Subcutaneous abdominal adipose tissue (tissue), 5 donors: ENCODE measurements at regions not wholly inside any gene's neighbourhood (a gene's known extent, or its start where the extent isn't known, plus 50 kb on each side); places are given as distances from the start of the nearest gene placed in this dataset.

ENCODE experiments used
- H3K27ac ChIP-seq: one replicate; pipeline ENCODE4 v1.7.0; 2013; ENCODE audit warnings: low read depth, mild to moderate bottlenecking, inconsistent platforms, low read length, moderate library complexity
- H3K27me3 ChIP-seq, 5 donors: one replicate each; pipeline ENCODE4 v1.7.0; 2013; ENCODE audit warnings: low read length in 5 of 5, inconsistent platforms in 1 of 5; ENCODE audit not compliant: control insufficient read depth in 5 of 5, insufficient read depth in 4 of 5
- H3K36me3 ChIP-seq, 5 donors: one replicate each; pipeline ENCODE4 v1.7.0; 2013; ENCODE audit warnings: low read length in 5 of 5; ENCODE audit not compliant: control insufficient read depth in 5 of 5, insufficient read depth in 5 of 5
- H3K4me1 ChIP-seq, 5 donors: one replicate each; pipeline ENCODE4 v1.7.0; 2013; ENCODE audit warnings: low read length in 5 of 5, mild to moderate bottlenecking in 3 of 5, moderate library complexity in 1 of 5; ENCODE audit not compliant: control insufficient read depth in 5 of 5, insufficient read depth in 5 of 5
- H3K4me3 ChIP-seq, 5 donors: one replicate each; pipeline ENCODE4 v1.7.0; 2013; ENCODE audit warnings: low read length in 5 of 5, low read depth in 1 of 5
- H3K9ac ChIP-seq, 5 donors: one replicate each; pipeline ENCODE4 v1.7.0; 2013; ENCODE audit warnings: low read length in 5 of 5, mild to moderate bottlenecking in 4 of 5, moderate library complexity in 3 of 5
- H3K9me3 ChIP-seq, 5 donors: one replicate each; pipeline ENCODE4 v1.7.0; 2013; ENCODE audit warnings: low read length in 5 of 5; ENCODE audit not compliant: control insufficient read depth in 5 of 5
- donor health status: healthy.
- donor health status: healthy.
- donor health status: healthy.
- donor health status: healthy.
- donor health status: healthy.

- Histone ChIP-seq H3K4me1 (peaks cover 0 to 17% (median 12%) of the 10 kb centered on the region in 5 donors), H3K9me3 (no peaks in the 10 kb centered on the region), H3K9ac (no peak overlapping the region), H3K27me3 (no peaks in the 10 kb centered on the region), H3K4me3 (no peak overlapping the region), H3K36me3 (no peaks in the 10 kb centered on the region), H3K27ac (no peak overlapping the region)
Measured at GRCh38 chr15:93179072-93179471, 90.1 kb upstream of the RGMA start.

- Histone ChIP-seq H3K9me3 (no peaks in the 10 kb centered on the region), H3K9ac (no peak overlapping the region), H3K4me1 (peaks cover 0 to 17% (median 12%) of the 10 kb centered on the region in 5 donors), H3K27me3 (no peaks in the 10 kb centered on the region), H3K27ac (no peak overlapping the region), H3K36me3 (no peaks in the 10 kb centered on the region), H3K4me3 (no peak overlapping the region)
Measured at GRCh38 chr15:93178371-93178770, 89.4 kb upstream of the RGMA start.

DNA sequence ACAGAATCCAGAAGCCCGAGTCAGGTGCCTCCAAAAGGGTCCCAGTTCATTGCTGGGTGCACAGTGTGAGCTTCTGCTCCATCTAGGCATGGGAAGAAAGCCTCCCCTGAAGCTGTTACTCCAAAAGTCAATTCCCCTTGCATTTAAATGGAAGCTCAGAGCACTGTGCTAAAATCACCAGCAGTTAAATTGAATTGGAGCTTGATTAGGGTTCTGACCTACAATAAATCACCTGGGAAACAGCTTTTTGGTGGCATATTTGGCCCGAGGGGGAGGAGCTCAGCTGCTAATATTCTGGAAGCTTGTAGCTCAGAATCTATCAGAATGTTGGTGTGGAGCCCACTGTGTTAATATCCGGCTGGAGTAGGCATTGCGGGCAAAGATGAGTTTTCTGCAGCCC, 87.1 kb upstream of the RGMA start:
- Histone ChIP-seq H3K4me3 (no peak overlapping the region), H3K27me3 (no peaks in the 10 kb centered on the region), H3K9ac (no peak overlapping the region), H3K27ac (no peak overlapping the region), H3K9me3 (peaks cover 0 to 5% (median 0%) of the 10 kb centered on the region in 5 donors), H3K36me3 (no peaks in the 10 kb centered on the region), H3K4me1 (peaks cover 0 to 10% (median 8%) of the 10 kb centered on the region in 5 donors)

- Histone ChIP-seq H3K4me3 (no peak overlapping the region), H3K27ac (no peak overlapping the region), H3K9ac (no peak overlapping the region), H3K27me3 (no peaks in the 10 kb centered on the region), H3K36me3 (no peaks in the 10 kb centered on the region), H3K9me3 (peaks cover 0 to 5% (median 0%) of the 10 kb centered on the region in 5 donors), H3K4me1 (peaks cover 0 to 10% (median 8%) of the 10 kb centered on the region in 5 donors)
Measured at GRCh38 chr15:93174836-93175235, 85.8 kb upstream of the RGMA start.

DNA sequence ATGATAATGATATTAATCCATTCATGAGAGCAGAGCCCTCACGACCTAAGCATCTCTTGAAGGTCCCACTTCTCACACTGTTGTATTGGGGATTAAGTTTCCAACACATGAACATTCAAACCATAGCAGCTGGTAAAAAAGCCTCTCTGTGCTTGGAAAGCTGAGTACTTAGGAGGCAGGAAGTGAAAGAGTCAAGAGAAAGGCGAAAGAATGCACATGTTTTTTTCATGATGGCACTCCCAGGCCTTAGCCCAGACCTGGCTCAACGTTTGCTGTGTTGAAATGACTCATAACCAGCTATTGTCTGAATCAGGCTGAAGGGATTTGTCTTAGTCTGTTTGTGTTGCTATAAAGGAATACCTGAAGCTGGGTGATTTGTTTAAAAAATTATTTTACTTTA, 84.4 kb upstream of the RGMA start:
- no peak overlapping the region for H3K9ac ChIP-seq
- H3K4me1 ChIP-seq = no peaks in the 10 kb centered on the region
- H3K27me3 ChIP-seq = no peaks in the 10 kb centered on the region
- H3K4me3 ChIP-seq = no peak overlapping the region
- peaks cover 0 to 5% (median 0%) of the 10 kb centered on the region in 5 donors for H3K9me3 ChIP-seq
- no peak overlapping the region for H3K27ac ChIP-seq
- no peaks in the 10 kb centered on the region for H3K36me3 ChIP-seq

DNA sequence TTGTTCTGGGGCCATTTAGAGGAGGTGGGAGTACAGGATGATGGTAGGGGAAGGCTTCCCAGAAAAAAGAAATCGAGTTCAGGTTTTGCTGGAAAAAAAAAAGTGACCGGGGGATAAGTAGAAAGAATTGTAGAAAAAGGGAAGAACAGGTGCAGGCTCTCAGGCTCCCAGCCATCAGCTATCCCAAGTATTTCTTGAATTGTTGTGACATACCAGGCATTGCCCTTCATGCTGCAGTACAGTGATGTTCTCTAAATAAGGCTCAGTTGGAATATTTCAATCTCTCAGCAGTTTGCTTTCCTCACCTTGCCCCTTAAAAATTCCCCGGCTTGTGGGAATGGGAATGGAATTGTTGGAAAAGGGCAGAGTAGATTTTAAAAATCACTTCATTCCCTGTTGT, 82.5 kb upstream of the RGMA start:
- Histone ChIP-seq H3K36me3 (no peaks in the 10 kb centered on the region), H3K4me3 (no peak overlapping the region), H3K4me1 (no peaks in the 10 kb centered on the region), H3K27ac (no peak overlapping the region), H3K9ac (no peak overlapping the region), H3K9me3 (peaks cover 0 to 5% (median 0%) of the 10 kb centered on the region in 5 donors), H3K27me3 (no peaks in the 10 kb centered on the region)

DNA sequence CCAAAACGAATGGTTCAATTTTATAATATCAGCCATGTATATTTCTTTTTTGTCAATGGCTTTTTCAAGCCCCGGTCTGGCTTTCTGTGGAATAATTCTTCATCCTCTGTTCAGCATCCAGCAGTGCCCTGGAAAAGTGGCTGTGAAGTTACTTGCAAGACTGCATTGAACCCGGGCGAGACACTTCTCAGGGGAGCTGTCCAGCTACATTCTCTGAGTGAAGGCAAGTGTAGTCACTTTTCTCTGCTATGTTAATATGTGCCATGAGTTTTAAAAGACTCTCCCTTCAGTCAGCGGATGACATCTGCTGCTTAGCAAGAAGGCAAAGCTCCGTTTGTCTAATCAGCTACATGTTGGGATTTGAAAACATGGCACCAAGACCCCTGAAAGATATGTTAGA, 81.3 kb upstream of the RGMA start:
- Histone ChIP-seq H3K4me1 (no peaks in the 10 kb centered on the region), H3K27ac (no peak overlapping the region), H3K9me3 (peaks cover 0 to 5% (median 0%) of the 10 kb centered on the region in 5 donors), H3K9ac (no peak overlapping the region), H3K27me3 (no peaks in the 10 kb centered on the region), H3K36me3 (no peaks in the 10 kb centered on the region), H3K4me3 (no peak overlapping the region)

GRCh38 chr15:93168910-93169309, 79.9 kb upstream of the RGMA start:
- no peak overlapping the region for H3K27ac ChIP-seq
- no peak overlapping the region for H3K9ac ChIP-seq
- H3K9me3 ChIP-seq = peaks cover 0 to 5% (median 0%) of the 10 kb centered on the region in 5 donors
- H3K27me3 ChIP-seq = no peaks in the 10 kb centered on the region
- no peaks in the 10 kb centered on the region for H3K36me3 ChIP-seq
- no peak overlapping the region for H3K4me3 ChIP-seq
- H3K4me1 ChIP-seq = no peaks in the 10 kb centered on the region

DNA sequence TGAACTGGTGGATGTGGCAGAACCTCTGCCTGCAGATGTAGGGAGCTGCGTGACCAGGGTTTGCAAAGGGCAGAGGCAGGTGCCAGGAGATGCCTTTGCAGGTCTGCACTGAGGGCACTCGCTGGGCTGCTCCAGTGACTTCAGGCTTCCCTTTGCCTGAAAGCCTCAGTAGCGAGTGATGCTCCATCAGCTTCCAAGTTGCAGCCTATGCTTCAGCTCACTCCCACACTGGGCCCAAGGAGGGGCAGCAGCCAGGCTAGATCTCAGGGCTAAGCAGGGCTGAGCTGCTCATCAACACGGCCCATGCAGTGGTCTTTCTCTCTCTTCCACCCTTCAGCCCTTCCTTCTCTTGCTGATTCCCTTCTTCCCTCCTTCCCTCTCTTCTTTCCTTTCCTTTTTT, 78.3 kb upstream of the RGMA start:
- peaks cover 0 to 2% (median 0%) of the 10 kb centered on the region in 5 donors for H3K9me3 ChIP-seq
- H3K36me3 ChIP-seq = no peaks in the 10 kb centered on the region
- H3K27ac ChIP-seq = no peak overlapping the region
- no peaks in the 10 kb centered on the region for H3K27me3 ChIP-seq
- no peak overlapping the region for H3K9ac ChIP-seq
- H3K4me1 ChIP-seq = no peaks in the 10 kb centered on the region
- H3K4me3 ChIP-seq = no peak overlapping the region

- no peaks in the 10 kb centered on the region for H3K27me3 ChIP-seq
- H3K9me3 ChIP-seq = peaks cover 0 to 2% (median 0%) of the 10 kb centered on the region in 5 donors
- H3K4me3 ChIP-seq = no peak overlapping the region
- H3K27ac ChIP-seq = no peak overlapping the region
- H3K9ac ChIP-seq = no peak overlapping the region
- no peaks in the 10 kb centered on the region for H3K36me3 ChIP-seq
- H3K4me1 ChIP-seq = no peaks in the 10 kb centered on the region
Measured at GRCh38 chr15:93166675-93167074, 77.7 kb upstream of the RGMA start.
